ENCODE measurements at regions not wholly inside any gene's neighbourhood (a gene's known extent, or its start where the extent isn't known, plus 50 kb on each side); places are given as distances from the start of the nearest gene placed in this dataset.

GRCh38 chrY:16629146-16629545 lies 1250.9 kb downstream of the CDY2B start:
- no peak overlapping the region for H2BK12ac ChIP-seq (ENCODE audit: low read length)
- H2BK15ac ChIP-seq (ENCODE audit: low read length), result no peak overlapping the region
- no peak overlapping the region for H2AK5ac ChIP-seq (ENCODE audit: low read depth, low read length)
- no peak overlapping the region for H3K4me3 ChIP-seq (ENCODE audit: low read length in 2 of 2)
- no peaks in the 10 kb centered on the region for H3K4me1 ChIP-seq (ENCODE audit: control insufficient read depth in 2 of 2, insufficient read depth in 1 of 2, low read depth in 1 of 2, low read length in 2 of 2)
- no peak overlapping the region for H3K23ac ChIP-seq (ENCODE audit: low read depth, low read length, poor library complexity)
- H3K9ac ChIP-seq (ENCODE audit: low read depth, low read length, poor library complexity), result no peak overlapping the region
- no peak overlapping the region for H2BK120ac ChIP-seq (ENCODE audit: low read depth, low read length)
- H3K4ac ChIP-seq (ENCODE audit: low read length), result no peak overlapping the region
- H3K27ac ChIP-seq (replicated peaks; ENCODE audit: low read length), result no peak overlapping the region
- H3K79me1 ChIP-seq (ENCODE audit: low read depth, low read length), result no peaks in the 10 kb centered on the region
- whole genome bisulfite sequencing, 2 donors (ENCODE audit: extremely low coverage in 2 of 2, insufficient read length in 2 of 2, insufficient replicate concordance in 1 of 2), result no CpG with 5 or more reads among the region's 1 CpG
- H3K18ac ChIP-seq (ENCODE audit: low read length), result no peak overlapping the region
- no peaks in the 10 kb centered on the region for H3K27me3 ChIP-seq (ENCODE audit: control insufficient read depth in 3 of 3, insufficient read depth in 3 of 3, low read depth in 1 of 3, low read length in 3 of 3)
- no peak overlapping the region for H2BK5ac ChIP-seq (ENCODE audit: low read length)
- no peak overlapping the region for H3K4me2 ChIP-seq (ENCODE audit: insufficient read depth, low read length, poor library complexity, severe bottlenecking)
- no peak overlapping the region for H2AFZ ChIP-seq (ENCODE audit: low read length)
- H3K14ac ChIP-seq (ENCODE audit: low read length), result no peak overlapping the region
- no peak overlapping the region for H4K8ac ChIP-seq (ENCODE audit: low read depth, low read length)
- H3K36me3 ChIP-seq (replicated peaks in 1 of 2; ENCODE audit: control insufficient read depth in 2 of 2, insufficient read depth in 2 of 2, low read length in 2 of 2), result no peaks in the 10 kb centered on the region
- no peaks in the 10 kb centered on the region for H3K9me3 ChIP-seq (replicated peaks in 1 of 2; ENCODE audit: control insufficient read depth in 2 of 2, insufficient read depth in 1 of 2, low read depth in 1 of 2, low read length in 2 of 2)
- DNase-seq (ENCODE audit: low spot score), result no peak
- no peak overlapping the region for H4K91ac ChIP-seq (ENCODE audit: low read depth, low read length, poor library complexity)

GRCh38 chrY:16627122-16627521 lies 1252.9 kb downstream of the CDY2B start:
- H3K18ac ChIP-seq (ENCODE audit: low read length), result no peak overlapping the region
- WGBS, 2 donors (ENCODE audit: extremely low coverage in 2 of 2, insufficient read length in 2 of 2, insufficient replicate concordance in 1 of 2), result no CpG with 5 or more reads among the region's 3 CpGs
- H3K36me3 ChIP-seq (replicated peaks in 1 of 2; ENCODE audit: control insufficient read depth in 2 of 2, insufficient read depth in 2 of 2, low read length in 2 of 2), result no peaks in the 10 kb centered on the region

GRCh38 chrY:16616201-16616975 lies 1263.6 kb downstream of the CDY2B start:
- H2AK5ac ChIP-seq (ENCODE audit: low read depth, low read length), result no peak overlapping the region
- no peak overlapping the region for H3K4ac ChIP-seq (ENCODE audit: low read length)
- no peaks in the 10 kb centered on the region for H3K9me3 ChIP-seq (replicated peaks in 1 of 2; ENCODE audit: control insufficient read depth in 2 of 2, insufficient read depth in 1 of 2, low read depth in 1 of 2, low read length in 2 of 2)
- no peaks in the 10 kb centered on the region for H3K4me1 ChIP-seq (ENCODE audit: control insufficient read depth in 2 of 2, insufficient read depth in 1 of 2, low read depth in 1 of 2, low read length in 2 of 2)
- H4K8ac ChIP-seq (ENCODE audit: low read depth, low read length), result no peak overlapping the region
- H3K27me3 ChIP-seq (ENCODE audit: control insufficient read depth in 3 of 3, insufficient read depth in 3 of 3, low read depth in 1 of 3, low read length in 3 of 3), result no peaks in the 10 kb centered on the region
- no peak overlapping the region for H3K4me2 ChIP-seq (ENCODE audit: insufficient read depth, low read length, poor library complexity, severe bottlenecking)
- H2AFZ ChIP-seq (ENCODE audit: low read length), result no peak overlapping the region
- H3K14ac ChIP-seq (ENCODE audit: low read length), result no peak overlapping the region
- H3K79me1 ChIP-seq (ENCODE audit: low read depth, low read length), result no peaks in the 10 kb centered on the region
- H3K36me3 ChIP-seq (replicated peaks in 1 of 2; ENCODE audit: control insufficient read depth in 2 of 2, insufficient read depth in 2 of 2, low read length in 2 of 2), result no peaks in the 10 kb centered on the region
- no peak overlapping the region for H3K27ac ChIP-seq (replicated peaks; ENCODE audit: low read length)
- H2BK5ac ChIP-seq (ENCODE audit: low read length), result no peak overlapping the region
- no CpG with 5 or more reads among the region's 2 CpGs for WGBS, 2 donors (ENCODE audit: extremely low coverage in 2 of 2, insufficient read length in 2 of 2, insufficient replicate concordance in 1 of 2)
- H2BK120ac ChIP-seq (ENCODE audit: low read depth, low read length), result no peak overlapping the region
- no peak overlapping the region for H3K23ac ChIP-seq (ENCODE audit: low read depth, low read length, poor library complexity)
- no peak overlapping the region for H3K9ac ChIP-seq (ENCODE audit: low read depth, low read length, poor library complexity)
- no peak overlapping the region for H3K18ac ChIP-seq (ENCODE audit: low read length)
- H2BK15ac ChIP-seq (ENCODE audit: low read length), result no peak overlapping the region
- H4K91ac ChIP-seq (ENCODE audit: low read depth, low read length, poor library complexity), result no peak overlapping the region
- no peak overlapping the region for H2BK12ac ChIP-seq (ENCODE audit: low read length)
- DNase-seq (ENCODE audit: low spot score), result no peak
- H3K4me3 ChIP-seq (ENCODE audit: low read length in 2 of 2), result no peak overlapping the region

More at GRCh38 chrY:16627122-16627521, 1252.9 kb downstream of the CDY2B start:
- Histone ChIP-seq H3K4me1 (ENCODE audit: control insufficient read depth in 2 of 2, insufficient read depth in 1 of 2, low read depth in 1 of 2, low read length in 2 of 2) (no peaks in the 10 kb centered on the region), H3K79me1 (ENCODE audit: low read depth, low read length) (no peaks in the 10 kb centered on the region), H3K27ac (replicated peaks; ENCODE audit: low read length) (no peak overlapping the region), H2BK5ac (ENCODE audit: low read length) (no peak overlapping the region), H3K9me3 (replicated peaks in 1 of 2; ENCODE audit: control insufficient read depth in 2 of 2, insufficient read depth in 1 of 2, low read depth in 1 of 2, low read length in 2 of 2) (no peaks in the 10 kb centered on the region), H3K9ac (ENCODE audit: low read depth, low read length, poor library complexity) (no peak overlapping the region), H3K23ac (ENCODE audit: low read depth, low read length, poor library complexity) (no peak overlapping the region), H2AK5ac (ENCODE audit: low read depth, low read length) (no peak overlapping the region), H2BK12ac (ENCODE audit: low read length) (no peak overlapping the region), H4K91ac (ENCODE audit: low read depth, low read length, poor library complexity) (no peak overlapping the region), H3K27me3 (ENCODE audit: control insufficient read depth in 3 of 3, insufficient read depth in 3 of 3, low read depth in 1 of 3, low read length in 3 of 3) (no peaks in the 10 kb centered on the region), H3K4me2 (ENCODE audit: insufficient read depth, low read length, poor library complexity, severe bottlenecking) (no peak overlapping the region), H4K8ac (ENCODE audit: low read depth, low read length) (no peak overlapping the region), H3K14ac (ENCODE audit: low read length) (no peak overlapping the region), H3K4me3 (ENCODE audit: low read length in 2 of 2) (no peak overlapping the region), H2BK15ac (ENCODE audit: low read length) (no peak overlapping the region), H3K4ac (ENCODE audit: low read length) (no peak overlapping the region), H2BK120ac (ENCODE audit: low read depth, low read length) (no peak overlapping the region), H2AFZ (ENCODE audit: low read length) (no peak overlapping the region)
- DNase-seq (ENCODE audit: low spot score), result no peak

- no peak overlapping the region for H3K9ac ChIP-seq (ENCODE audit: low read depth, low read length, poor library complexity)
- H2BK15ac ChIP-seq (ENCODE audit: low read length), result no peak overlapping the region
- no peak overlapping the region for H3K14ac ChIP-seq (ENCODE audit: low read length)
- no peak overlapping the region for H2BK120ac ChIP-seq (ENCODE audit: low read depth, low read length)
- no peak overlapping the region for H3K27ac ChIP-seq (replicated peaks; ENCODE audit: low read length)
- no peaks in the 10 kb centered on the region for H3K79me1 ChIP-seq (ENCODE audit: low read depth, low read length)
- H2AFZ ChIP-seq (ENCODE audit: low read length), result no peak overlapping the region
- no peak overlapping the region for H3K18ac ChIP-seq (ENCODE audit: low read length)
- H4K8ac ChIP-seq (ENCODE audit: low read depth, low read length), result no peak overlapping the region
- no peak overlapping the region for H3K23ac ChIP-seq (ENCODE audit: low read depth, low read length, poor library complexity)
- H3K27me3 ChIP-seq (ENCODE audit: control insufficient read depth in 3 of 3, insufficient read depth in 3 of 3, low read depth in 1 of 3, low read length in 3 of 3), result no peaks in the 10 kb centered on the region
- no peak overlapping the region for H2AK5ac ChIP-seq (ENCODE audit: low read depth, low read length)
- H3K36me3 ChIP-seq (replicated peaks in 1 of 2; ENCODE audit: control insufficient read depth in 2 of 2, insufficient read depth in 2 of 2, low read length in 2 of 2), result no peaks in the 10 kb centered on the region
- no peak overlapping the region for H3K4me3 ChIP-seq (ENCODE audit: low read length in 2 of 2)
- H3K4ac ChIP-seq (ENCODE audit: low read length), result no peak overlapping the region
- H3K4me1 ChIP-seq (ENCODE audit: control insufficient read depth in 2 of 2, insufficient read depth in 1 of 2, low read depth in 1 of 2, low read length in 2 of 2), result no peaks in the 10 kb centered on the region
- no peaks in the 10 kb centered on the region for H3K9me3 ChIP-seq (replicated peaks in 1 of 2; ENCODE audit: control insufficient read depth in 2 of 2, insufficient read depth in 1 of 2, low read depth in 1 of 2, low read length in 2 of 2)
- H3K4me2 ChIP-seq (ENCODE audit: insufficient read depth, low read length, poor library complexity, severe bottlenecking), result no peak overlapping the region
- no peak overlapping the region for H2BK5ac ChIP-seq (ENCODE audit: low read length)
- H2BK12ac ChIP-seq (ENCODE audit: low read length), result no peak overlapping the region
- no peak for DNase-seq (ENCODE audit: low spot score)
- no peak overlapping the region for H4K91ac ChIP-seq (ENCODE audit: low read depth, low read length, poor library complexity)
These were observed 1271.3 kb downstream of the CDY2B start for GRCh38 chrY:16608679-16609078.

Measured in neuronal stem cell (in vitro differentiated cells).